HG02571 (cell line): ENCODE measurements at regions not wholly inside any gene's neighbourhood (a gene's known extent, or its start where the extent isn't known, plus 50 kb on each side); places are given as distances from the start of the nearest gene placed in this dataset.
"Not testable (repeated sequence)": the region's sequence is repeated elsewhere in the genome, so short reads cannot be mapped to it uniquely, and the experiment has no call there.

Experiments used
- ATAC-seq: cut with Tn5 transposase; IDR thresholded peaks from one replicate; pipeline ENCODE4 v1.9.1; 2021; ENCODE audit warnings: mild to moderate bottlenecking, moderate library complexity; ENCODE audit not compliant: unreplicated experiment

DNA sequence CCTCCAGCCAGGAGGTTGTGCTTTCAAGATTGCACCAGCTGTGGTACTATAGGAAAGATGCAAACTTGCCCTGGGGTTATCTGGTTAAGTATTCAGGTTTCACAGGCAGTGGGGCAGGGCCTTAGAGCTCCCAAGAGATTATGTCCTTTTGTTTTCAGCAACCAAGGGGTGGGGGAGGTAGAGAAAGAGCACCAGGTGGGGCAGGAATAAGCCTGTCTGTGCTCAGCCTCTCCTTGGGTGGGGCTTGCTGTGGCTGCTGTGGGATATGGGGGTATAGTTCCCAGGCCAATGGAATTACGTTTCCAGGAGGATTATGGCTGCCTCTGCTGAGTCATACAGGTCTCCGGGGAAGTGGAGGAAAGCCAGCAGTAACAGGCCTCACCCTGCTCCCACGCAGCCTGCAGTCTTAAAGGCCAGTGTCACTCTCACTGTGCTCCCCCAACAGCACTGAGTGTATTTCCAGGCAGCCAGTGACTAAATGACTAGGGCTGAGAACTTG, 508.6 kb downstream of the RWDD3 start:
- ATAC-seq, result no peak

DNA sequence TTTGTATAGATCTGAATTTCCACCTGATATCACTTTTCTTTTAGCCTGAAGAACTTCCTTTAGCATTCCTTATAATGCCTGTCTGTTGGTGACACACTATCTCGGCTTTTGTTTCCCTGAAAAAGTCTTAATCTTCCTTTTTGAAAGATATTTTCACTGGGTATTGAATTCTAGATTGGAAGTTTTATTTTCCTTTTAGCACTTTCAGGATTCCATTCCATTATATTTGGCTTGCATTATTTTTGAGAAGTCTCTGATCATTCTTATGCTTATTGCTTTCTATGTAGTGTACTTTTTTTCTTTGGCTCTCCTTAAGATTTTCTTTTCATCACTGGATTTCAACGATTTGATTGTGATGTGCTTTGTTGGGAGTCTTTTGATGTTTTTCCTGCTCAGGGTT, 510.7 kb downstream of the RWDD3 start:
- no peak for ATAC-seq

DNA sequence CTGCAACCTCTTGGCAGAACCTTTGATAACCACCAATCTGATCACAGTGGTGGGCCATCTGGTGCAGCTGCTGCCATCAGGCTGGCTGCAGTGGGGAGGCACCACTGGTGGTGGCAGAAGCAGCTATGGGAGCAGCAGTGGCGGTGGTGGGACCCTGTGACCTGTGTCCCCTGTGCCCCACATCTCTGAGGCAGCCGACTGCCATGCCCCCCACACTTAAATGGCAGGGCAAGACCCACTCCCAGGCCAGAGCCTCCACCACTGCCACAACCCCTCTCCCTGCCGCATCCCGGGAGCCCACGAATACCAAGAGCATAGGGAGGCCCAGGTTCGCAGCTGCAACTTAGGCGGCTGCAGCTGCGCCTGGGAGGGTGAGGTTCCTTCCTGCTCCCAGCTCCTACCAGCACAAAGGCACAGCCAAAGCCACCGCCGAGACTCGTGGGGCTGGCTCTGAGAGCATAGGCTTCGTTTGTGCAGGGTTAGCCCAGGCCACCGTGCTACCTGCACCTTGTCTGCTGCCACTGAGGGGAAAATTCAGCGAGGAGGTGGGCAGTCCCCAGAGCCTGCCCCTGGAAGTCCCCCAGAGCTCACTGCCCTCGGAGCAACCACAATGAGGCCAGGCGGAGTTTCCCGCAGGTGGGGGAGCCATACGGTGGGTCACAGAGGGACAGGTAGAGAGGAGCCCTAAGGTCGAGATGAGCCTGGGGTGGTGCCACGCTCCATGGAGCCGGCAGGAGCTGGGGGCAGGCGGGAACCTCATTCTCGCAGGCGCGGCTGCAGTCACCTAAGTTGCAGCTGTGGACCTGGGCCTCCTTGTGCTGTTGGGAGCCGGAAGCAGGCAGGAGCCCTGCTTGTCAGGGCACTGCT, 518.7 kb downstream of the RWDD3 start:
- no peak for ATAC-seq

DNA sequence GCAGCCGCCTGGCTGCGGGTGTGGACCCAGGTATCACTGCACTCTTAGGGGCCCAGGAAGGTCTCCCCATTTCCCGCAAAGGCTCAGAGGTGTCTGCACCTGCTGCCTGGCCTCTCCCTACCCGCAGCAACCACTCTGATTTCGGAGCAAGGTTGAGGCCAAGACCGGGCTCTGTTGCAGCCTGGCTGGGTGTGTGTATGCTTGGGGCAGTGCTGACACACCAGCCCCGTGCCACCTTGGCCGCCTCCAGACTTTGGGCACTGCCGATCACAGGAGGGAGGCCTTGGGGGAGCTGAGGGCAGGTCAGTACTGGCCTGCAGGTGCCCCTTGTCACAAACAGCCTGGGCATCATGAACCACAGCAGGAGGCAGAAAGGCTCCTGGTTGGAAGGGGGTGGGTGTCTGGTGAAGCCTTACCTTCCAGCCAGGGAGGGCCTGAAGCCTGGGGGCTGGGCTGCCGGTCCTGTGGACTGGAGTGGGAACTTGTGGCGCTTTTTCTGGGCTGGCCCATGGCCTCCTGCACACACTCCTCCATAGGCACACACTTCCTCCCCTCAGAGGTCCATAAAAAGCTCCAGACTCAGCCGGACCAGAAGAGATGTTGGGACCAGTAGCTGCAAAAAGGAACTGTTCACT, 519.5 kb downstream of the RWDD3 start:
- no peak for ATAC-seq

DNA sequence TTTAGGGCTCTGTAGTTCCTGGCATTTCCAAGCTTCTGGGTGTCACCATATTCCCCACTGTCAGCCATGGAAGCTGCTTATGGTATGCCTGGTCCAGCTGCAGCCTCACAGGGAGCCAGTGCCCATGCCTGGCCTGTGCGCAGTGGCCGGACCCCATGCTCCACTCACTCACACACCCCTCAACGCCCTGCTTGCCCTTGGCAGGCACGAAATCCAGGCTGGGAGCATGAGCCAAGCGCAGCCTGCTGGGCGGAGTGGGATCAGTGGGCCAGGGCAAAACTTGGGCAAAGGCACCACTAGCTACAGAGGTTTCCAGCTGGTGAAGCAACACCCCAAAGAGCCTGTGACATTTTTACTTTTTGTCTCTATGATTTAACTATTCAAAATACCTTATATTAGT, 520.4 kb downstream of the RWDD3 start:
- ATAC-seq, result no peak

DNA sequence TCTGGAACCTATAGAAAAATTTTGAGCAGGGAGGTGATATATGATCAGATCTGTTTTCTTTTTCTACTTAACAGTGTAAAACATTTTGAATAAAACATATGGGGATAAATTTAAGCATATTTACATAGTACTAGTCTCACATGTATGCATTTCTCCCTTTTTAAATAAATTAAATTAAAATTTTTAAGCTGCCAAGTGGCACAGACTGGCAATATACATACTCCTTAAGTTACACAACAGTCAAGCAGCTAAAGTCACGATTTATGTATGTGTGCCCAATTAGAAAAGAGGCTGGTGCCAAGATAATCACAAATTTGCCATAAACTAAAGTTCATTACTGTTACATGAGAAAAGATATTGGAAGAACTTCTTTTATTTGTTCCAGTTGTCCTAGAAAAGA, 532.0 kb downstream of the RWDD3 start:
- no peak for ATAC-seq

DNA sequence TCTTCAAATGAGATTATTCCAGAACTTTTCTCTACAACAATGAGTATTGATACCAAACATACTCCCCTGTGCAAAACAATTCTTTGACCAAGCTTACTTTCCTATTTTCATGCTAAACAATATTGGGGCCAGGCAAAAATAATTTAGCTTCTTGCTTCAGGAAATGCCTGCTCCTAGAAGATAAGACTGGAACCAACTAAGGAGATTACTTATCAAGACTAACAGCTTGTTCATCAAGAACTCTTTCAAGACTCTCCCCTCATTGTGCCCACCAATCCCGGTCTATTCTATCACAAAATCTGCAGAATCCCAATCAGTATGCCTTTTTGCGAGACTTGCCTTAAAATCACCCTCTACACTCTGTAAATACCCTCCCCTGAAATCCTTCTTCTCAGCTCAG, 536.6 kb downstream of the RWDD3 start:
- no peak for ATAC-seq

DNA sequence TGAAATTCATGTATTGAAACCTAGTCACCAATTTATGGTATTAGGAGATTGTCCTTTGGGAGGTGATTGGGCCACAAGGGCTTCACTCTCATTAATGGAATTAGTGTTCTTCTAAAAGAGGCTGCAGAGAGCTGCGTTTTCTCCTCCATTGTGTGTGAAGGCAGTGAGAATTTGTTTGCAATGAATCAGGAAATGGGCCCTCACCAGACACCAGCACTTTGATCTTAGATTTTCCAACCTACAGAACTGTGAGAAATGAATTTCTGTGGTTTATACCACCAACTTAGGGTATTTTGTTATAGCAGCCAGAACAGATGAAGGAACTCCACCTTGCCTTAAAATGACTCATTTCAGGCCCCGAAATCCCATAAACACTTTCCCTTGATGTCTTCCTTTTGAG, 544.2 kb downstream of the RWDD3 start:
- ATAC-seq, result no peak

DNA sequence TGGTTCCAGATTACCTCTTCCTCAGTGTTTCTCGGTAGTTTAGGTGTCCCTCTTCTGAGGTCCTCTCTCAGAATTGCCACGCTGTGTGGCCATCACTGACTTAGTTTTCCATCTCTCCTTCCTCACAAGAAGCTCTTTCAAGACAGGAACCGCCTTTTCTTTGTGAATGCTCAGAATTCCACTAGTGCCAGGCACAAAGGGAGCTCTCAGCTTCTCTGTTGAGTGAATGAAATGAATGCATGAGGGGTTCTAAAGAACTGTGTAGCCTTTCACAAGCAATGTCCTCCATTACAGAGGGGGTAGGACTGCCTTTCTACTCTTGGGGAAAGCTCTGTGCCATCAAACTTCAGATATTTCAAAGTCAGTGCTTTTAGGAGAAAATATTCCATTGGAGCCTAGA, 546.8 kb downstream of the RWDD3 start:
- ATAC-seq, result no peak

DNA sequence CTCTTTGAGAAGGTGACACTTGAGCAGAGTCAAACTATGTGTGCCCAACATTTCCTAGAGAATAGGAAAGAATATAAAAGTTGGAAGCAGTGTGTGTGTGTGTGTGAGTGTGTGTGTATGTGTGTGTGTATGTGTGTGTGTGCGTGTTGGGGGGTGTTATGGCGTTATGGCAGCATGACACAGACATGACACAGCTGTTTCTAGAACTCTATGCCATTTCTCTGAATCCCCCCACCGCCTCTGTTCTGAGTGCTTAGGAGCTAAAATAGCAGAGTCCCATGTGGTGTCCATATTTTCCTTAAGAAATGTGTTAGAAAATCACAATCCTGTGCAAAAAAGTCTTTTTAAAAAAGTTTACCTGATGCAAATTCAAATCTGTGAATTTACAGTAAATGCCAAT, 556.1 kb downstream of the RWDD3 start:
- ATAC-seq, result no peak

DNA sequence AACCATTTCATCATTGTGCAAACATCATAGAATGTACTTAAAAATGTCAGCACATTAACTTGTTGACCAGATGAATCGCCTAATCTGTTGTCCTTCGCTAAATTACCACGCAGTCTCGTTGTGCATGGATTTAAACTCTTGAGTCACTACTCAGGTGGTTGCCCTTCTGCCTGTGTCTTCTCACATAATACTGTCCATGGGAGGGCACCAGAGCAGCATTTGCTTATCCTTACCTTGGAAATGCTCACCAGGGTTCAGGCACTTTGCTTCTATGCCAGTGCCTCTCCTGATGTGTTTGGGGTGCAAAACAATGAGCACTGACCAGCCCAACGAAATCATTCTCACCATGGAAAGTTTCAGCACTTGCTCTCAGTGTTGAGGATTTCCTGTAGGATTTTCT, 559.9 kb downstream of the RWDD3 start:
- ATAC-seq, result no peak

DNA sequence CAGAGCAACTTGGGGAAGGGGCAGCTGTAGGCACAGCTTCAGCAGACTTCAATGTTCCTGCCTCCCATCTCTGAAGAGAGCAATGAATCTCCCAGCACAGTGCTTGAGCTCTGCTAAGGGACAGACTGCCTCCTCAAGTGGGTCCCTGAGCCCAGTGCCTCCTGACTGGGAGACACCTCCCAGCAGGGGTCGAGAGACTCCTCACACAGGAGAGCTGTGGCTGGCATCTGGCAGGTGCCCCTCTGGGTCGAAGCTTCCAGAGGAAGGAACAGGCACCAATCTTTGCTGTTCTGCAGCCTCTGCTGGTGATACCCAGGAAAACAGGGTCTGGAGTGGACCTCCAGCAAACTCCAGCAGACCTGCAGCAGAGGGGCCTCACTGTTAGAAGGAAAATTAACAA, 563.8 kb downstream of the RWDD3 start:
- not testable (repeated sequence) for ATAC-seq

DNA sequence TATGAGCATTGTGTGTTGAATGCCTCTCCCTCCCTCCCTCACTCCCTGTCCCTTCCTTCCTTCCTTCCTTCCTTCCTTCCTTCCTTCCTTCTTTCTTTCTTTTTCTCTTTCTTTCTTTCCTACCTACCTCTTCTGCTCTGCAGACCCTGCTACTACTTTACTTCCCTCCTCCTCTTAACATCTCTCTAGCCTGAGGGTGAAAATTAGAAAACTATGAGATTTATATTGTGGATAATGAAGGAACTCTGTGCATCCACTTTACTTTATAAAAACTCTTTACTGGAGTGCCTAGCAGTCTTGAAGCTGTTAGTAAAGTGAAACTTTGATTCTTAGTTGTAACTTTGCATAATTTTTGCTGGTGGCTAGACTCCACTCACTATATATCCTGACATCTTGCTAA, 572.2 kb downstream of the RWDD3 start:
- no peak for ATAC-seq

DNA sequence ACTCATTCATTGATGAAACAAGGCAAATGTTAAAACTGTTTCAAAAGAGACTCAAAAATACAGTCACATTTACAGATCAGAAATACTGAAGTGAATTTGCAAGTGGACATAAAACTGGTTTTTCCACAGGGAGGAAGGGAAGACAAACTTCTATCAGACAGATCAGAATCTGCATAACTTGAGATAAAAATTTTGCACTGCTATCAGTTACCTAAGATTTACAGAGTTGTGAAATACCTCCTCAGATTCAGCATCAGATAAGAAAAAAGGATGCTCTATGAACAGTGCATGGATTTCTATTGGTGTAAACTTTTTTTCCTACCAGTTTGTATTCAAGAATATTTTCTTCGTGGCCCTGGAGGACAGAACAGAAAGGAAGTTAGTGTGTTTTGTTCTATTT, 575.4 kb downstream of the RWDD3 start:
- ATAC-seq, result no peak

DNA sequence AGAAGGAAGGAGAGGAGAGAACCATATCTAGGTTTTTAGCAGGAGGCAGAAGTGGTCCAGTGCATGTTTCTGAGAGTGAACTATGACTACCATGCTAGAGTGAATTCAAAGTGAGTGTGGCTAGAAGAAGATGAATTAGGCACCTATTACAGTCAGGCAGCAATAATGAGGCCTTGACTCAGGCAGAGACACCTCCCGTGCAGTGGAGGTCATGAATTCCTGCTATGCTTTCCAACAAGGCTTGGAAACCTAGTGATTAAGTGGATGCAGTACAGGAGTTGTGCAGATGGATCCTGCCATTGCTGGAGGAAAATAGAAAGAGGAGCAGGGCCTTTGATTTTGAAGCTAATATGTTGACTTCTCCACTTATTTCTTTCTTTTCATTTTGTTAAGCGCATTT, 581.5 kb downstream of the RWDD3 start:
- ATAC-seq, result no peak

DNA sequence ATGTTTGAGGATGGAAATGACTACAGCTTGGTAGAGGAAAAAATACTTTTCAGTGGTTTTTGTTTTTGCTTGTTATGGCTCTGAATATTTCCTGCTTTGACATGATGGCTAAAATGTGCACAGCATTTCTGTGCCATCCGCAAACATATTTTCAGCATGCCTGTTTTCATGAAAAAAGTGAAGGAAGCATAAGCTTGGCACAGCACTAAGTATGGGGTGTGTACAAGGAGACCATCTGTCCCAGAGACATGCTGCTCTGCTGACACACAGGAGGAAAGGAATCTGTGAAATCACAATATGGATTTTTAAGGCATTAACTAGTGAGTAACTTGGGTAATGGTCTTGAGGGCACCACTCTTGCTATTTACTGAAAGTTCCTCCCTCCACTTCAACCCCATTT, 595.5 kb downstream of the RWDD3 start:
- ATAC-seq, result no peak

DNA sequence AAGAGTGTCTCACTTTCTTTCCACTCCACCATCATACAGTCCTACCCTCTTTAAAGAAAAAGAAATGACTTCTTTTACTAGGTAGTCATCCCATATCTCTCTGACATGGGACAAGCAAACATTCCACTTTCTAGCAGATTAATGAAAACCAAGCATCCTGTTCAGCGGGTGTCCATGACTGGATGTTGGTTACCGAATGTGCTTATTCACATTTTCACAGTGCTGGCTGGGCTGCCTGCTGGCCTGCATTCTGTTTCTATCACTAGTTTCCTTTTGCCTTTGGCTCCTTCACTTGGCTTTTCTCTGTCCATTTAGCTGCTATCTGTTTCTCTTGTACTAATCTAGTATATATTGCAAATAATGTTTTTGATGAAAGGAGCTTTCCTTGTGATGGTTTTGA, 598.4 kb downstream of the RWDD3 start:
- ATAC-seq, result no peak

DNA sequence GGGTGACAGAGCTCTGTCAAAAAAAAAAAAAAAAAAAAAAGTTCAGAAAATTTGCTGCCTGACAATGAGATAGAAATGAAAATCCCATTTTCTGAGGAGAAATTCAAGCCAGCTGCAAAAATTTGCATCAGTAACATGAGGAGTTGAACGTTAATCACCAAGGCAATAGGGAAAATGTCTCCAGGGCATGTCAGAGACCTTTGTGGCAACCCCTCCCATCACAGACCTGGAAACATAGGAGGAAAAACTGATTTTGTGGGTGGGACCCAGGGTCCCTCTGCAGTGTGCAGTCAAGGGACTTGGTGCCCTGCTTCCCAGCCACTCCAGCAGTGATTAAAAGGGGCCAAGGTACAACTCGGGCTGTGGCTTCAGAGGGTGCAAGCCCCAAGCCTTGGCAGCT, 615.4 kb downstream of the RWDD3 start:
- ATAC-seq, result no peak

DNA sequence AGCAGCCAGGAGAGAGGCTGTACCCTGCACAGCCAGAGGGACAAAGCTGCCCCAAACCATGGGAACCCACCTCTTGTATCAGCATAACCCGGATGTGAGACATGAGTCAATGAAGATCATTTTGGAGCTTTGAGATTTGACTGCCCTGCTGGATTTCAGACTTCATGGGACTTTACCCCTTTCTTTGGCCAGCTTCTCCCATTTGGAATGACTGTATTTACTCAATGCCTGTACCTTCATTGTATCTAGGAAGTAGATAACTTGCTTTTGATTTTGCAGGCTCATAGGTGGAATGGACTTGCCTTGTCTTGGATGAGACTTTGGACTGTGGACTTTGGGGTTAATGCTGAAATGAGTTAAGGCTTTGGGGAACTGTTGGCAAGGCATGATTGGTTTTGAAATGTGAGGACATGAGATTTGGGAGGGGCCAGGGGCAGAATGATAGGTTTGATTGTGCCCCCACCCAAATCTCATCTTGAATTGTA, 616.2 kb downstream of the RWDD3 start:
- ATAC-seq, result no peak

DNA sequence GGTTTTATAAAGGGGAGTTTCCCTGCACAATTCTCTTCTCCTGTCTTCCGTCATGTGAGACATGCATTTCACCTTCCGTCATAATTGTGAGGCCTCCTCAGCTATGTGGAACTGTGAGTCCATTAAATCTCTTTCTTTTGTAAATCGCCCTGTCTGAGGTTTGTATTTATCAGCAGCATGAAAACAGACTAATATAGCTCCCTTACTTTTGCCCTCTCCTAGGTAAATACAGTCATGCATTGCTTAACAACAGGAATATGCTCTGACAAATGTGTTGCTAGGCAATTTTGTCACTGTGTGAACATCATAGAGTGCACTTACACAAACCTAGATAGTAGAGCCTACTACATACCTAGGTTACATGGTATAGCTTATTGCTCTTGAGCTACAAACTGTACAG, 616.8 kb downstream of the RWDD3 start:
- no peak for ATAC-seq

DNA sequence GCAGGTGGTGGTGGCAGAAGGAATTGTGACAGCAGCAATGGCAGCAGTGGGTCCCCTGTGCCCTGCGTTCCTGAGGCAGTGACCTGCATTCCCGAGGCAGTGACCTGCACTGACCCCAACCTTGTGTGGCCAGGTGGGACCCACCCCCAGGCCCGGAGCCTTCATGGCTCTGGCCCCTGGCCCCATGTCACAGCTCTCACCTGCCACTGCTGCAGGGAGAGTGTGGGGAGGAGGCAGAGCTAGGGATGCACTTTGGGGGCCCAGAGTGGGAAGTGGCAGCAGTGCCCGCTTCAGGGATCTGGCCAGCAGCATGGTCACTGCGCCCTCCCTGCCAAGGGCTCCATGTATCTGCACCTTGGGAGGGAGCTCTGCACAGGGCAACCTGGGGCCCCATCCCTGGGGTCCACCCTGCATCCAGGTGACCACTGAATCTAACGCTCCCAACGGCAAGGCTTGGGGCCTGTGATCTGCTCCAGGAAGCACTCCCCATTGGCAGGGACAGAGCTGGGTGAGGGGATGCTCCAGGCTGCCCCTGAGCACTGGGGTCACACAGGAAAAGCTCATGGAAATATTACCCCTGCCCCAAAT, 618.6 kb downstream of the RWDD3 start:
- no peak for ATAC-seq

DNA sequence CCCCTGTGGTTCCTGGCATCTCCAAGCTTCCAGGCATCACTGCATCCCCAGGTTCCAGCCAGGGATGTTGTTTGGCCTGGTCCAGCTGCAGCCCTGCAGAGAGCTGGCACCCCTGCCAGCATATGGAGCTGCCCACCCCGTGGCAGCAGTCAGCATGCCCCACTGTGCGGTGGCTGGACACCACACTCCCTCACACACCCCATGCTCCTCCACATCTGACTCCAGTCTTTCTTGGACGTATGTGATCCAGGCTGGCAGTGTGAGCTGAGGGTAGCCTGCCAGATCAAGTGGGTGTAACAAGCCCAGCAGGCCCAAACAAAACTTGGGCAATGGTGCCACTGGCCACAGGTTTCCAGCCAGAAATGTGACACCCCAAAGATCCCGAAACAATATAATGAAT, 620.4 kb downstream of the RWDD3 start:
- no peak for ATAC-seq
